ENCODE measurements at regions not wholly inside any gene's neighbourhood (a gene's known extent, or its start where the extent isn't known, plus 50 kb on each side); places are given as distances from the start of the nearest gene placed in this dataset.
A peak's percentile ranks its signal among the peaks of the same experiment; 100 is the strongest.

GRCh38 chr15:81569286-81570080 lies 195.5 kb upstream of the TMC3 start:
- no peak for DNase-seq

- no peak for DNase-seq
Measured at GRCh38 chr15:81567924-81568323, 193.9 kb upstream of the TMC3 start.

GRCh38 chr15:81562986-81563385 lies 189.0 kb upstream of the TMC3 start:
- DNase-seq: no peak

- no peak for DNase-seq
Measured at GRCh38 chr15:81560405-81560804, 186.4 kb upstream of the TMC3 start.

- DNase-seq: no peak
Measured at GRCh38 chr15:81558056-81558455, 184.0 kb upstream of the TMC3 start.

GRCh38 chr15:81555346-81555745 lies 181.3 kb upstream of the TMC3 start:
- no peak for DNase-seq

GRCh38 chr15:81548365-81549130 lies 174.5 kb upstream of the TMC3 start:
- no peak for DNase-seq

GRCh38 chr15:81547521-81548132 lies 173.6 kb upstream of the TMC3 start:
- no peak for DNase-seq

GRCh38 chr15:81544385-81544784 lies 170.4 kb upstream of the TMC3 start:
- no peak for DNase-seq

- no peak for DNase-seq
Measured at GRCh38 chr15:81540909-81541308, 166.9 kb upstream of the TMC3 start.

GRCh38 chr15:81536356-81536755 lies 162.3 kb upstream of the TMC3 start:
- no peak for DNase-seq

- DNase-seq: no peak
Measured at GRCh38 chr15:81534124-81534523, 160.1 kb upstream of the TMC3 start.

GRCh38 chr15:81532001-81532400 lies 158.0 kb upstream of the TMC3 start:
- no peak for DNase-seq

GRCh38 chr15:81531109-81531592 lies 157.1 kb upstream of the TMC3 start:
- DNase-seq: peak; percentile 9

- no peak for DNase-seq
Measured at GRCh38 chr15:81530271-81530691, 156.3 kb upstream of the TMC3 start.

GRCh38 chr15:81529481-81529880 lies 155.5 kb upstream of the TMC3 start:
- DNase-seq: no peak

GRCh38 chr15:81526029-81526428 lies 152.0 kb upstream of the TMC3 start:
- DNase-seq: no peak

GRCh38 chr15:81524496-81524895 lies 150.5 kb upstream of the TMC3 start:
- DNase-seq: no peak

GRCh38 chr15:81523867-81524266 lies 149.9 kb upstream of the TMC3 start:
- DNase-seq: no peak

GRCh38 chr15:81520480-81520879 lies 146.5 kb upstream of the TMC3 start:
- no peak for DNase-seq

GRCh38 chr15:81516461-81516860 lies 142.4 kb upstream of the TMC3 start:
- no peak for DNase-seq

- no peak for DNase-seq
Measured at GRCh38 chr15:81516012-81516411, 142.0 kb upstream of the TMC3 start.

- no peak for DNase-seq
Measured at GRCh38 chr15:81514725-81515124, 140.7 kb upstream of the TMC3 start.

GRCh38 chr15:81511138-81511537 lies 137.1 kb upstream of the TMC3 start:
- no peak for DNase-seq

Measured in amniotic stem cell (primary cell).